G401 (cell line): ENCODE measurements at regions not wholly inside any gene's neighbourhood (a gene's known extent, or its start where the extent isn't known, plus 50 kb on each side); places are given as distances from the start of the nearest gene placed in this dataset.

Experiments
- DNase-seq: peaks from one replicate; pipeline ENCODE4 v3.0.0-alpha.2; 2015; ENCODE audit warnings: low spot score
- in situ Hi-C: cut with HindIII; loops from 2 replicates; pipeline ENCODE4 v1.10.0; 2016; ENCODE audit warnings: low sequenced_read_pairs, mixed read lengths

GRCh38 chr1:80962564-80962963 lies 838.2 kb upstream of the ADGRL2 start:
- in situ Hi-C loops = no loop called here

DNA sequence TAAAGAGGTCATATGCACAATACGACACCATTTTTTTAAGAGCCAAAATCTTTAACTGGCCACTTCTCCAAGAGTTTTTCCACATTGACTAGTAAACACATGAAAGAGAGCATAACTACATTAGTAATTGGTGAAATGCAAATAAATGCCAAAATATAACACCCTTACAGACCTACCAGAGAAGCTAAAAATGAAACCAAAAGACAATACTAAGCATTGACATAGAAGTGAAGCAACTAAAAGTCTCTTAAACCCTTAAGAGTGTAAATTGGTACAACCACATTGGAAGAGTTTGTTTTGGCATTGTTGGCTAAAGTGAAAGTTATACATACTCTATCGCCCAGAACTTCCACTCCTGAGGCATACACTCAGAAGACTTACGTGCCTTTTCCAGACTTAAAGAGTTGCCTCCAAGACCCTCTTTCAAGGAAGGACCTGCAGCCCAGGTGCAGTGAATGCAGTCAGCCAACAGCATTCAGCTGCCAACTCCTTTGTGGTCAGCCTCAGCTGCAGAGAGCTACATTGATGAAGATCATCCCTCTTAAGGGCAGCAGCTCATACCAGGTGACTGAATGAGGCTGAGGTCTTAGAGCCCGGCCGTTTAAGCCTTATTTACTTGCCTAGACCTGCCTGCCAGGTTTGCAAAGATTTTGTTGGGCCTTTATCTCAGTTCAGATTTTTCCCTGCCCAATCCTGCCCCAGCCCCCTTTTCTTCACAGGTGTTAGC lies 839.1 kb upstream of the ADGRL2 start:
- in situ Hi-C loops = no loop called here
- DNase-seq = no peak

More at GRCh38 chr1:80962564-80962963, 838.2 kb upstream of the ADGRL2 start:
- no peak for DNase-seq

- in situ Hi-C loops = no loop called here
- DNase-seq = no peak
Observed at GRCh38 chr1:80933346-80933745, 867.4 kb upstream of the ADGRL2 start.

- in situ Hi-C loops = no loop called here
- DNase-seq = no peak
Observed at GRCh38 chr1:80931178-80931577, 869.6 kb upstream of the ADGRL2 start.

DNA sequence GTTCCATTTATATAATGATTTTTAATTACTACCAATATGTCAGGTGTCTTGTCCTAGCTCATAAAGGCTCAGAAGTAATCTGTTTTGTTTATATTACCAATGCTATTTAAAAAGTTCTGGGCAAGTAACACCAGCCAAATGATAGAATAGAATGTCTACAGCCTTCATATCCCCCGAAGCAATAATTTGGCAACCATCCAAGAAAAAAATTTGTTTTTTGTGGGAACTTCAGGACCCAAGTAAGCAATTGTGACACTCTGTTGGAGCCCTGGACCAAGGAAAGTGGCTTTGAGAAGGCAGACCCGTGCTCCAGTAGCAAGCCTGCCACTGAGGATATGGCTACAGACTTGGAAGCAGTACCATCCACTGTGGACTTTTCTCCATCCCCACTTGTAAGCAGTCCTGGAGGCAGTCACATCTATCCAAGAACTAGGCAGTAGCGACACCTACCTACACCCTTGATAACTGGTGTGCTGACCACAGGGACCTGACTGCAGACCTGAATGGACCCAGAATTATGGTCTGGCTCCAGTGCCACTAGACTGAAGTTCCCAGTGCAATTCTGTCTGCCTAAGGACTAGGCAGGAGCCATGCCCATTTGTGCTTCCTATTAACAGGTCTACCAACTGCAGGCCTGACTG lies 870.7 kb upstream of the ADGRL2 start:
- in situ Hi-C loops = no loop called here
- no peak for DNase-seq

DNA sequence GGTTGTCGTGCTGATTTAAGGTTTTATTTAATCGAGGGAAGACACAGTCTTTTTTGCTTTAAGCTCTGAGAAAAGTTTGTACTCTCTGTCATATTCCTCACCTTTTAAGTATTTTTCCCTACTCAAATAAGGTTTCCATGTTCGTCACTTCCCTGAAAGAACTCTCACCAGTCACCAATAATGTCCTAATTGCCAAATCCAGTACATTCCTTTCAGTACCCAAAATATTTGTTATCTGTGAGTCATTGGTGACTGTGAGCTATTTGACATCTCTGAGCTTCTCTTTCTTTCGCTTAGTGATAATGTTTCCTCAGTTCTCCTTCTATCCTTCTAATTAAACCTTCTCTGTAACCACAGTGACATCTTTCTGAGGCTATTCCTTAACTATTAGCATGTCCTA lies 874.2 kb upstream of the ADGRL2 start:
- DNase-seq = no peak
- in situ Hi-C loops = no loop called here

GRCh38 chr1:80925130-80925805 lies 875.5 kb upstream of the ADGRL2 start:
- in situ Hi-C loops = no loop called here

GRCh38 chr1:80924290-80924689 lies 876.4 kb upstream of the ADGRL2 start:
- in situ Hi-C loops = no loop called here
- DNase-seq = no peak

More at GRCh38 chr1:80925130-80925805, 875.5 kb upstream of the ADGRL2 start:
- no peak for DNase-seq

GRCh38 chr1:80922906-80923305 lies 877.8 kb upstream of the ADGRL2 start:
- in situ Hi-C loops = no loop called here
- DNase-seq = no peak

DNA sequence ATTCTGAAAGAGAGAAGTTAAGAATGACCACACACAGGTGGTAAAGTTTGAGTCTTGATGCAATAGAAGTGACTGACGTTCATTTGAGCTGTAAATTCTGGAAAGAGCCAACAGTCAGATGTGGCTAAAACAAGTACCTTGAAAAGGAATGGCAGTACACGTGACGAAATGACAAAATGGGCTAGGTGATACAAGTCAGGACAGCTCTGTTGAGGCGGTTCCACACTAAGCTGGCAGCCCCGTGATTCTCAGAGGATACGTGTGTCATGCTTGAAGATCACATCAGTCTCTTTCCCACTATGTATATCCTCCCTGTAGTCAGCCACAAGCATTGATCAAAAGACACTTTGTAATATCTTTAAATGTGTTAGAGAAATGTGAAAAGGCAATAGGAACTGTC lies 881.3 kb upstream of the ADGRL2 start:
- DNase-seq = no peak
- in situ Hi-C loops = no loop called here

DNA sequence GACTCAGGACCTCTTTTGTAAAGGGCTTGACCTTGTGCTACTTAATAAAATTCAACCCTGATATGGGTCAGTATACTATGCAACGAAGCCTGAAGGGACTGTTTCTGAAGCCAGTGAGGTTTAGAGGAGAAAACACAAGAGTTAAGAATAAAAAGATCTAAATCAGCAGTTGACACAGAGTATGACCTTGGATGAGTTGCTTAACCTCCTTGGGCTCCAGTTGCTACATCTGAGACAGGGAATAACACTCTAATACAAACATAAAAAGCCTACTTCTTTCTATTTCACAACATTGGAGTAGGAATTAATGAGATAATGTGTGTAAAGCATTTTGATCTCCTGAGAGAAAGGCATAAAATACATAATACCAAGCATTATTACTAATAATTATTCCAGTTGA lies 882.4 kb upstream of the ADGRL2 start:
- DNase-seq = no peak

DNA sequence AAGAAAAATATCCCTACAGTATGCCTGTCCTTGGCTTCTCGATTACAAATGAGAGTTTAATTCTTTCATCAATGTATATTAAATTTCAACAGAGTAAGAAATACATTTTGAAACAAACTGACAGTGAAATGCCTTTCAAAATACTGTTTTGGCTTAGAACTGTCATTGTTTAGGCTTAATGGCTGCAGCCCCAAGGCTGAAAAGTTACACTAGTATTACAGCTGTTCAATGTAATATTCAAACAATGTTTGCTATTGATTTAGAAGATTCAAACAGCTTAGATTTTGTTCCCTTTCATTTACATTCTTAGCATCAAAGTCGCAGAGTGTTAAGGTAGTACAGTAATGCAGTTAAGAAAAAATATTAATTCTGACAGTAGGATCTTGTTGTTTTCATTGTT lies 882.9 kb upstream of the ADGRL2 start:
- in situ Hi-C loops = no loop called here
- DNase-seq = no peak

More for the DNA sequence above, 882.4 kb upstream of the ADGRL2 start:
- in situ Hi-C loops = no loop called here

GRCh38 chr1:80917225-80917624 lies 883.5 kb upstream of the ADGRL2 start:
- in situ Hi-C loops = no loop called here
- no peak for DNase-seq

DNA sequence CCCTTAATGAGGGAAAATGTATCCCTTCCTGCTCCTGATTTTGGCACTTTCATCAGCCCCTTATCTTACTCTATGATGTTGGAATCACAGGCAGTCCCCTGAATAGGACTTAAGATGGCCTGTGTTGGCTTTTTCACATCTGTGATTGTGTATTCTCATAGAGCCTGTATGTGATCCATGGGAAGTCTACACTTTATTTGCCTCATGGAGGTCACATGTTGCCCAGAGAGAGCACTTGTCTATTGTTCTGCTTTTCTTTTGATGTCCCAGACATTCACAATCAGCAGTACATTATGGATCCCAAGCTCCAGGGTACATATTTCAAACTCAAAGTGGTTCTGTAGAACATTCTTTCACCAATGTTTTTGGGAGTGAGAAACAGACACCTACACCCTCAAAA lies 885.2 kb upstream of the ADGRL2 start:
- DNase-seq = no peak

GRCh38 chr1:80910426-80910825 lies 890.3 kb upstream of the ADGRL2 start:
- DNase-seq = no peak
- in situ Hi-C loops = no loop called here

More for the DNA sequence above, 885.2 kb upstream of the ADGRL2 start:
- in situ Hi-C loops = no loop called here

DNA sequence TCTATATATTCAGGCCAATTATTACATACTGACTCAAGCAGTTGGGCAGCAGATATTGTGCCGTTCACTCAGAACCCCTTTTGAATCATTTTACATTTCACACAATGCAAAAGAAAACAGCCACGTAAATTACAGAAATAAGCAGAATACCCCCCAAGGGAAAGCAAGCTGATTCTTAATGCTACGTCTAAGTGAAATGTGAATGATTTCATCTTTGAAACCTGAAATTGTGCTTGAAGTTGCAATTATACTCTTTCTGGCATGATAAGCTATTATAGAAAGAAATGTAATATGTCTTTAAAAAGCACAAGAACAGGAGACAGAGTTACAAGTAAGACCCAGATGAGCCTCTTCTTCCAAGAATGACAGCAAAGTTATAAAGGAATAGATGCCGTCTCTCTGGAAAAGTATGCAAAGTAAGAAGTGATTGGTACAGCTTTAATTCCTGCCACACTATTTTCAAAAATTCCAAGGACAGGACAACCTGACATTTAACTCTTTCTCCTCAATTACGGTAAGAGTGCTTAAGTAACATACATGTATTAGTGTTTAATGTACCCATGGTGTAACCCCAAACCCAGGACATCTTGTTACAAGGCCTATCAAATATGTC lies 891.5 kb upstream of the ADGRL2 start:
- in situ Hi-C loops = no loop called here
- DNase-seq = no peak

DNA sequence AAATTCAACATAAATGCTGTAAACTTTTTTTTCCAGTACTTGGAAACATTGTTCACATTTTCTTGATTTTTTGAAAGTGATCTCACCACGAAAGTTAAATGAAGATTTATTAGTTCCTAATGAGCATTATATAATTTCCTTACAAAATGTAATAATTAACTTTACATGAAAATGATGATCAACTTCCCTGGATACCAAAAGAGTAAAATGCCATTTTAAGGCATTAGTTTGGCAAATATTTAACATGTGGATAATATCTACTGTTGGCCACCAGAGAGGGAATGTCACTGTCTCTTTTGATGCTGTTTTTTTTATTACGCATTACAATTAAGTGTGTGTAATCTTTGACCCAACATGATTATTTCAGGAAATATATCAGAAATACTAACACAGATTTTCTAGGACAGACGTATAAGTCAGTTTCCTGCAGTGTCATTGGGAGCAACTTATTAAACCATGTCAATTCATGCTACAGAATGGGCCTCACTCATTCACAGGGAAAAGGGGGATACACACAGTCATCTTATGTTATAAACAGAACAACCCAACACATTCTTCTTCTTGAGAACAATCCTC lies 903.9 kb upstream of the ADGRL2 start:
- in situ Hi-C loops = no loop called here
- DNase-seq = no peak

DNA sequence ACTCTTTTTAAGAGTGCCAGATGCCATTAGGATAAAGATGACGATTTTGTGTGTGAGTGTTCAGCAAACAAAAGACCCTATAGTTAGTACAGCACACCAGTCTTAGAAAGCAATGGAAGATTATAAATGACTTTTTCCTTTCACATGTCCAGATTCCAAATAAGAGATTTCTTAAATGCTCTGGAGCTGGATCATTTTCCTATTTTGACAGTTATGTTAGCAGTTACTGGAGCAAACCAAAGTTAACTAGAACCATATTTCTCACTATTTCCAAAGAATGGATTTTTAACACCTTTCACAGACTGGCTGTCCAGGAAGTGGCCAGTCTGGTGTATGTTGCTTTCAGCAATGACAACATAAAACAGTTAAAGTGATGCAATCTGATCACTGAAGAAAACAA lies 905.8 kb upstream of the ADGRL2 start:
- in situ Hi-C loops = no loop called here
- DNase-seq = no peak

DNA sequence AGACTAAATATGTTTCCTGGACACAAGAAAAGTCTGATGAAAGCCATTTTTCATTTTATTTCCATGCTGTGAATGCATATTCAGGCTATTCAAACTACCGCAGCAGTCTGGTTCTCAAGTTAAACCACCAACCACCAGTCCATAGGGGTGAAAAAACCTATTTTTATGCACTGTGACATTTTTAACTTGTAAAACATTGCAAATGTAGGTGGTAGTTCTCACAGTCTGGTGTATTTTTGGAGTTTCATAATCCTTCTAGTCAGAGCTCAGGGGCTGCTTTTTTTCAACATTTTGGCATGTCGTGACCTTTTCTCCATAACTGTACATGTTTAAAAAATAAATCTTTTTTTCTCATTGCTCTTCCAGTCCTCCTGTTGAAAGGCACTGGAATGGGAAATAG lies 907.6 kb upstream of the ADGRL2 start:
- DNase-seq = no peak
- in situ Hi-C loops = no loop called here

DNA sequence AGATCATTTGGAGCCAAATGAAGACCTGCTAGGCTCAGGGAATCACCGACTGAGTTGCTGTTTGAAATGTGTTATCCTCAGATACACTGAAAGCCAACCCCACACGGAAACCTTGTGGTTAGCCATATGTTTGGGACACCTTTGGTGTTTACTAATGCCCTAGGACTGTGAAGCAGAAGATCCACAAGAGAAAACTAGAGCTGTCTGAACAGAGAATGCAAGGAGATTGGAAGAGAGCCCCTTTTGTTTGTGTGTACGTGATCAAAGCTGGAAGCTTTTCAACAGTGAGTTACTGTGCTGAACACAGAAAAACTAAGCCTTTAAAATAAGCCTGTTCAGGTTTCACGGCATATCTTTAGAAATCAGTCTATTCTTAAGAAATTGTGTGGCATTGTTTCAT lies 908.2 kb upstream of the ADGRL2 start:
- in situ Hi-C loops = no loop called here

More for the DNA sequence above, 908.2 kb upstream of the ADGRL2 start:
- no peak for DNase-seq
